IMR-90 (cell line): ENCODE measurements at regions not wholly inside any gene's neighbourhood (a gene's known extent, or its start where the extent isn't known, plus 50 kb on each side); places are given as distances from the start of the nearest gene placed in this dataset.

Experiments
- ATAC-seq: fragments of 200-7000 bp; cut with Tn5 transposase; 2 replicates; pipeline ENCODE4 v1.9.1; 2020; ENCODE audit warnings: low read depth, mild to moderate bottlenecking, moderate library complexity
- BruUV-seq: library from RNA; stranded (reverse); fragments of 400-500 nt; replicated peaks from 2 replicates; lab custom pipeline; 2021; lab: Mats Ljungman, UMichigan
- CTCF ChIA-PET: fragments of 300-600 bp; formaldehyde crosslinking; extraction: SDS; loops from one replicate; lab custom pipeline; 2021; ENCODE audit warnings: antibody characterized with exemption; lab: Yijun Ruan, JAX
- POLR2A ChIA-PET: fragments of 300-600 bp; sonication (Branson Sonifier 250); formaldehyde crosslinking; loops from one replicate; lab custom pipeline; 2022; ENCODE audit warnings: antibody characterized with exemption; ENCODE audit not compliant: unreplicated experiment; lab: Charles Lee
- DNase-seq: peaks from one replicate; pipeline ENCODE4 v3.0.0; 2013
- H2AFZ ChIP-seq: replicated peaks from 2 replicates; pipeline ENCODE3; 2013; ENCODE audit warnings: low read length, mild to moderate bottlenecking; ENCODE audit not compliant: poor library complexity
- H2AK5ac ChIP-seq: 2 replicates; pipeline ENCODE4 v1.6.1; 2013; ENCODE audit warnings: low read depth, low read length, inconsistent platforms
- H2AK9ac ChIP-seq: replicated peaks from 2 replicates; pipeline ENCODE3; 2013; ENCODE audit warnings: mild to moderate bottlenecking, low read depth, low read length, moderate library complexity; ENCODE audit not compliant: poor library complexity
- H2BK120ac ChIP-seq: 2 replicates; pipeline ENCODE4 v1.6.1; 2013; ENCODE audit warnings: low read depth, low read length, inconsistent platforms
- H2BK15ac ChIP-seq: 3 replicates; pipeline ENCODE4 v1.6.1; 2013; ENCODE audit warnings: low read depth, low read length, inconsistent platforms
- H2BK20ac ChIP-seq: 2 replicates; pipeline ENCODE4 v1.6.1; 2013; ENCODE audit warnings: low read depth, mild to moderate bottlenecking, inconsistent platforms, low read length, moderate library complexity
- H2BK5ac ChIP-seq: 2 replicates; pipeline ENCODE4 v1.6.1; 2013; ENCODE audit warnings: mild to moderate bottlenecking, low read depth, low read length, inconsistent platforms; ENCODE audit not compliant: poor library complexity, severe bottlenecking
- H3K14ac ChIP-seq: replicated peaks from 2 replicates; pipeline ENCODE4 v1.6.1; 2013; ENCODE audit warnings: low read depth, low read length, inconsistent platforms
- H3K18ac ChIP-seq: 2 replicates; pipeline ENCODE4 v1.6.1; 2013; ENCODE audit warnings: low read depth, low read length, control low read depth
- H3K23ac ChIP-seq: 2 replicates; pipeline ENCODE4 v1.6.1; 2013; ENCODE audit warnings: low read depth, low read length, inconsistent platforms
- H3K27ac ChIP-seq: 2 replicates; pipeline ENCODE4 v1.5.1; 2013; ENCODE audit warnings: mild to moderate bottlenecking, control low read depth, low read length; ENCODE audit not compliant: insufficient read depth
- H3K27me3 ChIP-seq: 2 replicates; pipeline ENCODE4 v1.6.1; 2013; ENCODE audit warnings: low read length; ENCODE audit not compliant: control insufficient read depth, insufficient read depth
- H3K36me3 ChIP-seq: 2 replicates; pipeline ENCODE4 v1.6.1; 2013; ENCODE audit warnings: low read length, mixed read lengths; ENCODE audit not compliant: control insufficient read depth, insufficient read depth
- H3K4ac ChIP-seq: 2 replicates; pipeline ENCODE4 v1.6.1; 2013; ENCODE audit warnings: low read depth, low read length, inconsistent platforms
- H3K4me1 ChIP-seq: 2 replicates; pipeline ENCODE4 v1.6.1; 2013; ENCODE audit warnings: low read length, mixed read lengths; ENCODE audit not compliant: control insufficient read depth, insufficient read depth
- H3K4me2 ChIP-seq: 2 replicates; pipeline ENCODE4 v1.6.1; 2013; ENCODE audit warnings: low read depth, mild to moderate bottlenecking, control low read depth, low read length, moderate library complexity
- H3K4me3 ChIP-seq: 2 replicates; pipeline ENCODE4 v1.5.1; 2013; ENCODE audit warnings: low read depth, mild to moderate bottlenecking, control low read depth, low read length, moderate library complexity; ENCODE audit not compliant: insufficient read depth
- H3K56ac ChIP-seq: 2 replicates; pipeline ENCODE4 v1.6.1; 2013; ENCODE audit warnings: low read length, inconsistent platforms; ENCODE audit not compliant: insufficient read depth; ENCODE audit errors: extremely low read depth
- H3K79me1 ChIP-seq, 2 experiments: 2 replicates each; pipeline ENCODE4 v1.6.1; 2013; ENCODE audit warnings: low read length in 2 of 2, inconsistent platforms in 1 of 2, low read depth in 1 of 2
- H3K9ac ChIP-seq: 2 replicates; pipeline ENCODE4 v1.6.1; 2013; ENCODE audit warnings: low read depth, low read length, control low read depth
- H3K9me1 ChIP-seq: 2 replicates; pipeline ENCODE4 v1.6.1; 2013; ENCODE audit warnings: low read length, inconsistent platforms; ENCODE audit not compliant: insufficient read depth
- H3K9me3 ChIP-seq: 2 replicates; pipeline ENCODE4 v1.6.1; 2013; ENCODE audit warnings: low read length; ENCODE audit not compliant: control insufficient read depth, insufficient read depth
- H4K20me1 ChIP-seq: 2 replicates; pipeline ENCODE4 v1.6.1; 2013; ENCODE audit warnings: low read length, inconsistent platforms; ENCODE audit not compliant: insufficient read depth
- H4K5ac ChIP-seq: 2 replicates; pipeline ENCODE4 v1.6.1; 2013; ENCODE audit warnings: mild to moderate bottlenecking, low read depth, low read length, control low read depth
- H4K8ac ChIP-seq, 2 experiments: 2 replicates each; pipeline ENCODE4 v1.6.1; 2013; ENCODE audit warnings: low read depth in 2 of 2, low read length in 2 of 2, control low read depth in 1 of 2, inconsistent platforms in 1 of 2
- H4K91ac ChIP-seq: 2 replicates; pipeline ENCODE4 v1.6.1; 2013; ENCODE audit warnings: low read depth, low read length, inconsistent platforms; ENCODE audit not compliant: insufficient read depth
- FOS ChIP-seq: fragments of 150-350 bp; IDR thresholded peaks from 2 replicates; pipeline ENCODE4 v1.6.1; 2016; ENCODE audit warnings: low read depth, low read length
- MAZ ChIP-seq: IDR thresholded peaks from 2 replicates; pipeline ENCODE4 v1.6.1; 2012; ENCODE audit warnings: low read depth, mild to moderate bottlenecking, low read length, improper control_type of control experiment, moderate library complexity, borderline replicate concordance
- MXI1 ChIP-seq: IDR thresholded peaks from 2 replicates; pipeline ENCODE4 v1.6.1; 2012; ENCODE audit warnings: low read depth, mild to moderate bottlenecking, low read length, moderate library complexity, borderline replicate concordance
- POLR2A ChIP-seq: IDR thresholded peaks from 2 replicates; pipeline ENCODE4 v1.6.1; 2012; ENCODE audit warnings: mild to moderate bottlenecking, low read depth, low read length
- RCOR1 ChIP-seq: IDR thresholded peaks from 2 replicates; pipeline ENCODE4 v1.6.1; 2012; ENCODE audit warnings: mild to moderate bottlenecking, low read length, improper control_type of control experiment; ENCODE audit not compliant: insufficient replicate concordance
- SMC3 ChIP-seq: fragments of 150-350 bp; IDR thresholded peaks from 2 replicates; pipeline ENCODE4 v1.6.1; 2016; ENCODE audit warnings: low read depth, mild to moderate bottlenecking, antibody characterized with exemption, low read length, moderate library complexity
- WGBS, 2 experiments: methylation state at CpG; one replicate each; pipeline versions ENCODE4 v1.1.5 to v1.1.7; 2013; ENCODE audit warnings: missing lambda C conversion rate in 2 of 2; ENCODE audit not compliant: insufficient read length in 1 of 2; ENCODE audit errors: extremely low coverage in 2 of 2; 5-methylcytosine and 5-hydroxymethylcytosine counted together
- dilution Hi-C: fragments of 300-500 bp; cut with HindIII; formaldehyde crosslinking; loops from one replicate; pipeline ENCODE4 v1.14.3; 2018; ENCODE audit warnings: low sequenced_read_pairs; ENCODE audit not compliant: unreplicated experiment
- in situ Hi-C: fragments of 300-500 bp; cut with MboI; formaldehyde crosslinking; loops from 3 replicates; pipeline ENCODE4 v1.14.3; 2019; ENCODE audit warnings: low sequenced_read_pairs, inconsistent platforms, mixed read lengths
- intact Hi-C: fragments of 100-400 bp; cut with micrococcal nuclease; formaldehyde crosslinking; loops from 2 replicates; pipeline ENCODE4 v1.10.0; 2022
- TF ChIP-seq, protein P1 (sequence below): fragments of 150-350 bp; IDR thresholded peaks from 2 replicates; pipeline ENCODE4 v1.6.1; 2016; ENCODE audit warnings: low read depth, mild to moderate bottlenecking, low read length, moderate library complexity, borderline replicate concordance
- TF ChIP-seq, protein P2 (sequence below): conservative IDR thresholded peaks from 2 replicates; pipeline ENCODE4 v1.5.1; 2012; ENCODE audit warnings: mild to moderate bottlenecking, low read depth, low read length, improper control_type of control experiment

DNA sequence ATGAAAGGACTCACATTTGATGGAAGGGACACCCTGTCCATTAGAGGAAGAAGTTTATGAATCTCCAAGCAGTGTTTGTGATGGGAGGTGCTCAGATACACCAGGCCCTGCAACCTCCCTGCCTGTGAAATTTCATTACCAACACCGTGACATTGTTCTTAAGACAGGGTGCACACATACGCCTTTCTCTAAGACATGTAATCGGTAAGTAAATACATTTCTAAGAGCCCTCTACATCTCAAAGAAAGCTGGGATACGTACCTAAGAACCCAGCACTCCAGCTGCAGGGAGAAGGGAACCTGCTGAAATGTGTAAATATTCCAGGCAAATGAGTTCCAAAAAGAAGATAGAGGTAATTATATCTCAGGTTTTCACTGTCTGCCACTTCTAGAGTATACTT is 125.0 kb upstream of the APC start:
- no peak overlapping the region for H3K18ac ChIP-seq
- TF ChIP-seq POLR2A: no peak
- no peak for TF ChIP-seq FOS
- no peak for TF ChIP-seq MAZ
- TF ChIP-seq, protein P1, sequence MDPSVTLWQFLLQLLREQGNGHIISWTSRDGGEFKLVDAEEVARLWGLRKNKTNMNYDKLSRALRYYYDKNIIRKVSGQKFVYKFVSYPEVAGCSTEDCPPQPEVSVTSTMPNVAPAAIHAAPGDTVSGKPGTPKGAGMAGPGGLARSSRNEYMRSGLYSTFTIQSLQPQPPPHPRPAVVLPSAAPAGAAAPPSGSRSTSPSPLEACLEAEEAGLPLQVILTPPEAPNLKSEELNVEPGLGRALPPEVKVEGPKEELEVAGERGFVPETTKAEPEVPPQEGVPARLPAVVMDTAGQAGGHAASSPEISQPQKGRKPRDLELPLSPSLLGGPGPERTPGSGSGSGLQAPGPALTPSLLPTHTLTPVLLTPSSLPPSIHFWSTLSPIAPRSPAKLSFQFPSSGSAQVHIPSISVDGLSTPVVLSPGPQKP: no peak
- TF ChIP-seq, protein P2, sequence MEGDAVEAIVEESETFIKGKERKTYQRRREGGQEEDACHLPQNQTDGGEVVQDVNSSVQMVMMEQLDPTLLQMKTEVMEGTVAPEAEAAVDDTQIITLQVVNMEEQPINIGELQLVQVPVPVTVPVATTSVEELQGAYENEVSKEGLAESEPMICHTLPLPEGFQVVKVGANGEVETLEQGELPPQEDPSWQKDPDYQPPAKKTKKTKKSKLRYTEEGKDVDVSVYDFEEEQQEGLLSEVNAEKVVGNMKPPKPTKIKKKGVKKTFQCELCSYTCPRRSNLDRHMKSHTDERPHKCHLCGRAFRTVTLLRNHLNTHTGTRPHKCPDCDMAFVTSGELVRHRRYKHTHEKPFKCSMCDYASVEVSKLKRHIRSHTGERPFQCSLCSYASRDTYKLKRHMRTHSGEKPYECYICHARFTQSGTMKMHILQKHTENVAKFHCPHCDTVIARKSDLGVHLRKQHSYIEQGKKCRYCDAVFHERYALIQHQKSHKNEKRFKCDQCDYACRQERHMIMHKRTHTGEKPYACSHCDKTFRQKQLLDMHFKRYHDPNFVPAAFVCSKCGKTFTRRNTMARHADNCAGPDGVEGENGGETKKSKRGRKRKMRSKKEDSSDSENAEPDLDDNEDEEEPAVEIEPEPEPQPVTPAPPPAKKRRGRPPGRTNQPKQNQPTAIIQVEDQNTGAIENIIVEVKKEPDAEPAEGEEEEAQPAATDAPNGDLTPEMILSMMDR: no peak
- TF ChIP-seq RCOR1: no peak
- TF ChIP-seq MXI1: no peak
- TF ChIP-seq SMC3: no peak
- no peak overlapping the region for H3K14ac ChIP-seq

More for the DNA sequence above, 125.0 kb upstream of the APC start:
- ChIA-PET POLR2A (no interaction called here), CTCF (no interaction called here)
- H3K9me1 ChIP-seq: no peaks in the 10 kb centered on the region
- WGBS, 2 experiments: no CpG with 5 or more reads among the region's 4 CpGs
- intact Hi-C loops (no loop called here), in situ Hi-C loops (no loop called here), dilution Hi-C loops (no loop called here)
- H4K20me1 ChIP-seq: no peaks in the 10 kb centered on the region
- H3K27me3 ChIP-seq: no peaks in the 10 kb centered on the region
- no peak overlapping the region for H3K4me2 ChIP-seq
- H3K79me1 ChIP-seq: no peaks in the 10 kb centered on the region
- no peak overlapping the region for H2BK15ac ChIP-seq
- no peak overlapping the region for H3K27ac ChIP-seq
- DNase-seq (no peak), ATAC-seq (no peak)
- H3K9me3 ChIP-seq: no peaks in the 10 kb centered on the region
- no peak overlapping the region for H4K5ac ChIP-seq
- H3K4ac ChIP-seq: no peak overlapping the region
- no peak overlapping the region for H2AK5ac ChIP-seq
- H3K36me3 ChIP-seq: no peaks in the 10 kb centered on the region
- H2BK20ac ChIP-seq: no peak overlapping the region
- no peak overlapping the region for H3K23ac ChIP-seq
- H2BK120ac ChIP-seq: no peak overlapping the region
- no peak overlapping the region for H2AK9ac ChIP-seq
- H4K91ac ChIP-seq: no peak overlapping the region
- H3K9ac ChIP-seq: no peak overlapping the region
- no peak overlapping the region for H4K8ac ChIP-seq
- H2AFZ ChIP-seq: no peak overlapping the region
- BruUV-seq: no TSS peak
- H2BK5ac ChIP-seq: no peak overlapping the region
- H3K4me1 ChIP-seq: no peaks in the 10 kb centered on the region
- no peak overlapping the region for H3K56ac ChIP-seq
- H3K4me3 ChIP-seq: no peak overlapping the region
